ENCODE measurements at regions not wholly inside any gene's neighbourhood (a gene's known extent, or its start where the extent isn't known, plus 50 kb on each side); places are given as distances from the start of the nearest gene placed in this dataset.

GRCh38 chr14:22472935-22473854 lies 115.8 kb downstream of the DAD1 start:
- no peaks in the 10 kb centered on the region for H4K20me1 ChIP-seq (ENCODE audit: insufficient read depth, low read length)
- Mint-ChIP-seq H3K36me3 (no peaks in the 10 kb centered on the region), H3K9me3 (no peaks in the 10 kb centered on the region), H3K4me1 (peaks cover 9% of the 10 kb centered on the region), H3K27me3 (ENCODE audit: low read depth in 3 of 3) (peaks cover 0 to 2% (median 2%) of the 10 kb centered on the region in 3 donors), H3K27ac (no peak overlapping the region), H3K4me3 (no peak overlapping the region)
- intact Hi-C loops (cut with micrococcal nuclease), result loop anchor here (2.0 to 10.0 kb wide), 3 partner anchors 78 to 158 kb away; no protein-coding TSS in a partner anchor
- no peaks in the 10 kb centered on the region for H3K79me2 ChIP-seq (ENCODE audit: insufficient read depth, low read length)
- H3K36me3 ChIP-seq (replicated peaks in 1 of 2; ENCODE audit: control insufficient read depth in 1 of 2, insufficient read depth in 2 of 2, low read length in 2 of 2), result no peaks in the 10 kb centered on the region
- H3K4me1 ChIP-seq (ENCODE audit: control insufficient read depth in 1 of 2, insufficient read depth in 2 of 2, low read length in 2 of 2), result no peaks in the 10 kb centered on the region
- peak; percentile 27 to 46 (median 37) for DNase-seq
- H3K4me2 ChIP-seq (replicated peaks; ENCODE audit: extremely low read depth, low read length, poor library complexity, severe bottlenecking), result no peak overlapping the region
- H3K9me3 ChIP-seq (replicated peaks in 1 of 2; ENCODE audit: control insufficient read depth in 1 of 2, insufficient read depth in 1 of 2, low read length in 2 of 2), result no peaks in the 10 kb centered on the region
- no peak overlapping the region for H2AFZ ChIP-seq (ENCODE audit: insufficient read depth, low read depth, low read length, poor library complexity, severe bottlenecking)
- H3K27me3 ChIP-seq (ENCODE audit: control insufficient read depth in 2 of 2, insufficient read depth in 2 of 2, low read length in 2 of 2), result no peaks in the 10 kb centered on the region
- no peak overlapping the region for H3K9ac ChIP-seq (ENCODE audit: insufficient read depth, low read length, poor library complexity, severe bottlenecking)
- TF ChIP-seq, protein P1, sequence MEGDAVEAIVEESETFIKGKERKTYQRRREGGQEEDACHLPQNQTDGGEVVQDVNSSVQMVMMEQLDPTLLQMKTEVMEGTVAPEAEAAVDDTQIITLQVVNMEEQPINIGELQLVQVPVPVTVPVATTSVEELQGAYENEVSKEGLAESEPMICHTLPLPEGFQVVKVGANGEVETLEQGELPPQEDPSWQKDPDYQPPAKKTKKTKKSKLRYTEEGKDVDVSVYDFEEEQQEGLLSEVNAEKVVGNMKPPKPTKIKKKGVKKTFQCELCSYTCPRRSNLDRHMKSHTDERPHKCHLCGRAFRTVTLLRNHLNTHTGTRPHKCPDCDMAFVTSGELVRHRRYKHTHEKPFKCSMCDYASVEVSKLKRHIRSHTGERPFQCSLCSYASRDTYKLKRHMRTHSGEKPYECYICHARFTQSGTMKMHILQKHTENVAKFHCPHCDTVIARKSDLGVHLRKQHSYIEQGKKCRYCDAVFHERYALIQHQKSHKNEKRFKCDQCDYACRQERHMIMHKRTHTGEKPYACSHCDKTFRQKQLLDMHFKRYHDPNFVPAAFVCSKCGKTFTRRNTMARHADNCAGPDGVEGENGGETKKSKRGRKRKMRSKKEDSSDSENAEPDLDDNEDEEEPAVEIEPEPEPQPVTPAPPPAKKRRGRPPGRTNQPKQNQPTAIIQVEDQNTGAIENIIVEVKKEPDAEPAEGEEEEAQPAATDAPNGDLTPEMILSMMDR (IDR thresholded peaks at IDR 0.05), result peak; percentile 77
- H3K4me3 ChIP-seq (replicated peaks in 1 of 3; ENCODE audit: low read depth in 2 of 3, low read length in 3 of 3), result no peak overlapping the region
- 50% methylated on average over 7 of the region's 12 CpGs for WGBS (ENCODE audit: insufficient coverage)
- H3K27ac ChIP-seq (ENCODE audit: low read depth in 1 of 2, low read length in 2 of 2), result no peak overlapping the region

DNA sequence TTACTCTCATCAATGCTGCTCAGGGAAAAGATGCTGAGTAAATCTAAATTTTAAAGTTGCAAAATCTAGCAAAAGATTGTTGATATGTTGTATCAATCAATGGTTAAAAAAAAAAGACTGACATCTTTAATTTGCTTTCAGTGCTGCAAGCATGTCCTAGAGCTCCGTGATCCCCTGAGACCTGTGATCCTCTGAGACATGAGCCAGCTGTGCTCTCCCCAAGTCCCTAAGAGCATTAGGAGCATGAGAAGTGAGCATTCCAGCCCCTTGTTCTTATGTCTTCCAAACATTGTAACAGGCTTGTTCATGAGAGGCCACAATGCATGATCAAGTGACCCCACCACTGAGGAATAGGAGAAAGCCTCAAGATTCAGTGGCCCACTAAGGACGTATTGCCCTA lies 116.6 kb downstream of the DAD1 start:
- H2AFZ ChIP-seq (ENCODE audit: insufficient read depth, low read depth, low read length, poor library complexity, severe bottlenecking), result no peak overlapping the region
- H3K4me1 ChIP-seq (ENCODE audit: control insufficient read depth in 1 of 2, insufficient read depth in 2 of 2, low read length in 2 of 2), result no peaks in the 10 kb centered on the region
- TF ChIP-seq, protein P1 (IDR thresholded peaks at IDR 0.05), result no peak
- H3K9ac ChIP-seq (ENCODE audit: insufficient read depth, low read length, poor library complexity, severe bottlenecking), result no peak overlapping the region
- no peaks in the 10 kb centered on the region for H3K9me3 Mint-ChIP-seq
- no peak overlapping the region for H3K4me2 ChIP-seq (replicated peaks; ENCODE audit: extremely low read depth, low read length, poor library complexity, severe bottlenecking)
- DNase-seq, result no peak
- H3K9me3 ChIP-seq (replicated peaks in 1 of 2; ENCODE audit: control insufficient read depth in 1 of 2, insufficient read depth in 1 of 2, low read length in 2 of 2), result no peaks in the 10 kb centered on the region
- H3K4me1 Mint-ChIP-seq, result peaks cover 11% of the 10 kb centered on the region
- 87% methylated on average over 2 of the region's 2 CpGs for WGBS (ENCODE audit: insufficient coverage)
- H3K27ac Mint-ChIP-seq, result no peak overlapping the region
- H4K20me1 ChIP-seq (ENCODE audit: insufficient read depth, low read length), result no peaks in the 10 kb centered on the region
- H3K27me3 ChIP-seq (ENCODE audit: control insufficient read depth in 2 of 2, insufficient read depth in 2 of 2, low read length in 2 of 2), result no peaks in the 10 kb centered on the region
- no peak overlapping the region for H3K4me3 Mint-ChIP-seq
- no peaks in the 10 kb centered on the region for H3K36me3 Mint-ChIP-seq
- intact Hi-C loops (cut with micrococcal nuclease), result loop anchor here (2.0 to 10.0 kb wide), 3 partner anchors 78 to 158 kb away; no protein-coding TSS in a partner anchor
- H3K27ac ChIP-seq (ENCODE audit: low read depth in 1 of 2, low read length in 2 of 2), result no peak overlapping the region
- H3K4me3 ChIP-seq (replicated peaks in 1 of 3; ENCODE audit: low read depth in 2 of 3, low read length in 3 of 3), result no peak overlapping the region
- H3K27me3 Mint-ChIP-seq (ENCODE audit: low read depth in 3 of 3), result peaks cover 0 to 2% (median 2%) of the 10 kb centered on the region in 3 donors
- H3K36me3 ChIP-seq (replicated peaks in 1 of 2; ENCODE audit: control insufficient read depth in 1 of 2, insufficient read depth in 2 of 2, low read length in 2 of 2), result no peaks in the 10 kb centered on the region
- no peaks in the 10 kb centered on the region for H3K79me2 ChIP-seq (ENCODE audit: insufficient read depth, low read length)

Measured in CD14-positive monocyte (primary cell).